H1 (cell line): ENCODE measurements at regions not wholly inside any gene's neighbourhood (a gene's known extent, or its start where the extent isn't known, plus 50 kb on each side); places are given as distances from the start of the nearest gene placed in this dataset.

ENCODE experiments used
- CTCF ChIA-PET: fragments of 300-600 bp; sonication (Branson Sonifier 250); formaldehyde crosslinking; loops from one replicate; lab custom pipeline; 2021; ENCODE audit not compliant: partially characterized antibody; lab: Charles Lee
- POLR2A ChIA-PET: fragments of 300-600 bp; sonication (Branson Sonifier 250); formaldehyde crosslinking; loops from one replicate; lab custom pipeline; 2021; ENCODE audit warnings: inconsistent platforms; ENCODE audit not compliant: partially characterized antibody; lab: Charles Lee
- DNase-seq, 2 experiments: peaks; one replicate each; pipeline versions ENCODE4 v3.0.0 to v3.0.0-alpha.2; 2010 to 2022; ENCODE audit warnings: low spot score in 2 of 2, low read depth in 1 of 2, mixed read lengths in 1 of 2
- FAIRE-seq: peaks from 2 replicates; lab custom pipeline; 2011; peaks lifted over from hg19 to GRCh38; lab: Jason Lieb, UNC
- H2AFZ ChIP-seq: 2 replicates; pipeline ENCODE4 v1.8.1; 2012; ENCODE audit warnings: low read length, inconsistent platforms
- H2AK5ac ChIP-seq: 2 replicates; pipeline ENCODE4 v1.6.1; 2013; ENCODE audit warnings: low read depth, low read length
- H2BK120ac ChIP-seq: replicated peaks from 2 replicates; pipeline ENCODE3; 2013; ENCODE audit warnings: low read depth, low read length, inconsistent platforms
- H2BK12ac ChIP-seq: 2 replicates; pipeline ENCODE4 v1.6.1; 2013; ENCODE audit warnings: low read depth, low read length
- H2BK15ac ChIP-seq: 2 replicates; pipeline ENCODE4 v1.6.1; 2013; ENCODE audit warnings: low read length
- H2BK20ac ChIP-seq: 2 replicates; pipeline ENCODE4 v1.6.1; 2013; ENCODE audit warnings: low read length
- H2BK5ac ChIP-seq: 2 replicates; pipeline ENCODE4 v1.6.1; 2013; ENCODE audit warnings: low read depth, low read length
- H3K14ac ChIP-seq: 2 replicates; pipeline ENCODE4 v1.6.1; 2013; ENCODE audit warnings: inconsistent platforms; ENCODE audit not compliant: insufficient read length
- H3K18ac ChIP-seq: 2 replicates; pipeline ENCODE4 v1.6.1; 2013; ENCODE audit warnings: low read length; ENCODE audit errors: extremely low read depth
- H3K23ac ChIP-seq: 2 replicates; pipeline ENCODE4 v1.6.1; 2013; ENCODE audit warnings: inconsistent platforms; ENCODE audit not compliant: insufficient read length
- H3K23me2 ChIP-seq: 2 replicates; pipeline ENCODE4 v1.6.1; 2013; ENCODE audit warnings: low read depth, low read length
- H3K27ac ChIP-seq: 2 replicates; pipeline ENCODE4 v1.6.1; 2011; ENCODE audit warnings: low read depth, low read length, inconsistent platforms
- H3K27me3 ChIP-seq, 4 experiments: replicated peaks in 1 of 4; 1 replicate in 1 of 4; 2 replicates in 3 of 4; pipeline versions ENCODE4 v1.6.1 to v1.8.1; 2011 to 2013; ENCODE audit warnings: low read length in 3 of 4, mild to moderate bottlenecking in 3 of 4, inconsistent platforms in 2 of 4, mixed read lengths in 2 of 4, moderate library complexity in 1 of 4; ENCODE audit not compliant: control insufficient read depth in 3 of 4, insufficient read depth in 3 of 4; ENCODE audit errors: extremely low read depth in 1 of 4
- H3K36me3 ChIP-seq, 4 experiments: 2 replicates each; pipeline versions ENCODE4 v1.6.1 to v1.8.1; 2011 to 2013; ENCODE audit warnings: mild to moderate bottlenecking in 4 of 4, low read length in 3 of 4, moderate library complexity in 2 of 4, control low read depth in 1 of 4, inconsistent platforms in 1 of 4; ENCODE audit not compliant: insufficient read depth in 4 of 4, control insufficient read depth in 2 of 4
- H3K4ac ChIP-seq: replicated peaks from 2 replicates; pipeline ENCODE3; 2013; ENCODE audit warnings: low read length, low read depth, mixed read lengths, inconsistent platforms; ENCODE audit not compliant: insufficient read length
- H3K4me1 ChIP-seq, 4 experiments: replicated peaks in 1 of 4; 1 replicate in 1 of 4; 2 replicates in 3 of 4; pipeline versions ENCODE4 v1.6.1 to v1.8.1; 2011 to 2013; ENCODE audit warnings: low read length in 3 of 4, inconsistent platforms in 2 of 4, mixed read lengths in 1 of 4; ENCODE audit not compliant: insufficient read depth in 4 of 4, control insufficient read depth in 3 of 4
- H3K4me2 ChIP-seq, 2 experiments: 2 replicates each; pipeline versions ENCODE4 v1.6.1 to v1.8.1; 2011 to 2013; ENCODE audit warnings: low read depth in 2 of 2, low read length in 2 of 2, control low read depth in 1 of 2, inconsistent platforms in 1 of 2, mild to moderate bottlenecking in 1 of 2; ENCODE audit not compliant: insufficient read depth in 1 of 2
- H3K4me3 ChIP-seq, 4 experiments: fragments of 200-600, 300-600 bp in 1 of 4; sonication (generic), shearing (Covaris generic), sonication (Bioruptor Twin) in 1 of 4; 2 replicates each; pipeline versions ENCODE4 v1.5.1 to v1.8.1; 2011 to 2016; ENCODE audit warnings: low read length in 4 of 4, low read depth in 3 of 4, control low read depth in 2 of 4, inconsistent platforms in 2 of 4, mild to moderate bottlenecking in 2 of 4, mixed read lengths in 1 of 4, moderate library complexity in 1 of 4; ENCODE audit not compliant: insufficient read depth in 2 of 4; ENCODE audit errors: extremely low read depth in 1 of 4
- H3K56ac ChIP-seq: replicated peaks from 2 replicates; pipeline ENCODE3; 2013; ENCODE audit warnings: low read depth, mild to moderate bottlenecking, mixed read lengths, low read length, inconsistent platforms; ENCODE audit not compliant: insufficient read length
- H3K79me1 ChIP-seq: 2 replicates; pipeline ENCODE4 v1.6.1; 2013; ENCODE audit warnings: low read depth, low read length, control low read depth
- H3K79me2 ChIP-seq, 2 experiments: 2 replicates each; pipeline versions ENCODE4 v1.6.1 to v1.8.1; 2012 to 2013; ENCODE audit warnings: low read length in 2 of 2, mild to moderate bottlenecking in 2 of 2, inconsistent platforms in 1 of 2; ENCODE audit not compliant: insufficient read depth in 2 of 2, control insufficient read depth in 1 of 2
- H3K9ac ChIP-seq, 4 experiments: replicated peaks in 1 of 4; 1 replicate in 1 of 4; 2 replicates in 3 of 4; pipeline versions ENCODE4 v1.6.1 to v1.8.1; 2011 to 2013; ENCODE audit warnings: low read depth in 3 of 4, low read length in 3 of 4, control low read depth in 2 of 4, mild to moderate bottlenecking in 2 of 4, moderate library complexity in 2 of 4, inconsistent platforms in 1 of 4; ENCODE audit errors: extremely low read depth in 1 of 4
- H3K9me3 ChIP-seq, 2 experiments: 2 replicates each; pipeline versions ENCODE4 v1.6.1 to v1.8.1; 2012 to 2013; ENCODE audit warnings: mild to moderate bottlenecking in 2 of 2, moderate library complexity in 2 of 2, control low read depth in 1 of 2, inconsistent platforms in 1 of 2, low read depth in 1 of 2, low read length in 1 of 2, mixed read lengths in 1 of 2; ENCODE audit not compliant: insufficient read depth in 2 of 2
- H4K20me1 ChIP-seq, 2 experiments: replicated peaks in 1 of 2; 2 replicates each; pipeline versions ENCODE3 to v1.8.1; 2011 to 2013; ENCODE audit warnings: inconsistent platforms in 2 of 2, low read length in 2 of 2, mild to moderate bottlenecking in 1 of 2; ENCODE audit not compliant: insufficient read depth in 2 of 2, control insufficient read depth in 1 of 2
- H4K5ac ChIP-seq: 2 replicates; pipeline ENCODE4 v1.6.1; 2013; ENCODE audit warnings: low read length, low read depth, mixed read lengths, inconsistent platforms; ENCODE audit not compliant: insufficient read length
- H4K8ac ChIP-seq: 2 replicates; pipeline ENCODE4 v1.8.0; 2013; ENCODE audit warnings: mild to moderate bottlenecking, moderate library complexity, low read length, inconsistent platforms; ENCODE audit not compliant: insufficient read depth; ENCODE audit errors: extremely low read depth
- H4K91ac ChIP-seq: replicated peaks from 2 replicates; pipeline ENCODE3; 2013; ENCODE audit warnings: low read length, mixed read lengths, inconsistent platforms; ENCODE audit not compliant: insufficient read length
- JUN ChIP-seq: IDR thresholded peaks from 2 replicates; pipeline ENCODE4 v1.6.1; 2011; ENCODE audit warnings: low read depth, mild to moderate bottlenecking, improper control_type of control experiment, low read length
- RFX5 ChIP-seq: IDR thresholded peaks from 2 replicates; pipeline ENCODE4 v1.6.1; 2011; ENCODE audit warnings: low read depth, low read length, improper control_type of control experiment, borderline replicate concordance
- WGBS, 2 experiments: shearing (Covaris generic) in 1 of 2; methylation state at CpG; one replicate each; pipeline versions ENCODE4 v1.1.6 to v1.1.7; 2013 to 2015; ENCODE audit warnings: low lambda C conversion rate in 2 of 2, mixed read lengths in 2 of 2, inconsistent platforms in 1 of 2, low coverage in 1 of 2, missing lambda C conversion rate in 1 of 2; ENCODE audit not compliant: insufficient replicate concordance in 2 of 2, insufficient coverage in 1 of 2, insufficient read length in 1 of 2; ENCODE audit errors: extremely low coverage in 1 of 2, missing lambda C conversion rate in 1 of 2; 5-methylcytosine and 5-hydroxymethylcytosine counted together

DNA sequence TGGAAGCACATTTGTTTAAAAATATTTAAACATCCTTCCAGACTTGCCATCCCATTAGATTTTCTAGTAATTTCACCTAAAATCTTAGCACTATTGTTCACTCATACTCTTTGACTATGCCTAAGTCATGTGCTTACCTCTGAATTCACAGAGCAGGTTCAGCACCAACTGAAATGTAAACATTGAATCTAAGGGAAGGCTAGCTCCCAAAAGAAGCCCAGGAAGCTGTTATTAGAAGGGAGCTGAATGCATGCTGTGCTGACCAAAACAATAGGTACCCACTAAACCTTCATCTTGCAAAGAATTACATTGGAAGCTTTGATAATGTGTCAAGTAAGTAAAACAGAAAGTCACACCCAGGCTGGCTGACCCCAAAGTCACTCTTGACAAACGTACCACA lies 571.3 kb downstream of the GABRG2 start:
- Histone ChIP-seq H2BK20ac (no peak overlapping the region), H3K18ac (no peak overlapping the region), H3K14ac (no peak overlapping the region), H3K23me2 (no peaks in the 10 kb centered on the region), H3K27ac (no peak overlapping the region), H4K8ac (no peak overlapping the region), H3K9ac (no peak overlapping the region), H2BK12ac (no peak overlapping the region), H3K4me2 (peak overlapping the region; percentile 15 to 28; a peak in 2 of 4 replicates), H2BK15ac (no peak overlapping the region), H3K9me3 (peaks cover 10 to 12% of the 10 kb centered on the region in 2 experiments), H3K79me2 (no peaks in the 10 kb centered on the region), H4K20me1 (no peaks in the 10 kb centered on the region), H2AFZ (0 out of 2 replicates have a peak overlapping the region, but pooled peaks have one; percentile 7), H2BK120ac (no peak overlapping the region), H4K91ac (no peak overlapping the region), H3K4ac (no peak overlapping the region), H3K56ac (no peak overlapping the region), H3K27me3 (no peaks in the 10 kb centered on the region), H3K79me1 (no peaks in the 10 kb centered on the region), H3K4me3 (no peak overlapping the region; a peak in 1 of 8 replicates), H3K4me1 (peaks cover 0 to 20% (median 5%) of the 10 kb centered on the region in 4 experiments; a peak in 3 of 7 replicates), H3K23ac (no peak overlapping the region), H4K5ac (no peak overlapping the region), H3K36me3 (no peaks in the 10 kb centered on the region), H2BK5ac (no peak overlapping the region), H2AK5ac (no peak overlapping the region)
- CTCF ChIA-PET = interaction anchor here (0.8 kb wide), 1 partner anchor 24 kb away, joined by 3 read pairs; no protein-coding TSS in a partner anchor
- no peak for TF ChIP-seq RFX5
- no peak for TF ChIP-seq JUN
- POLR2A ChIA-PET = no interaction called here
- peak; percentile 32 for FAIRE-seq
- no peak for DNase-seq
- 52% methylated on average over 1 of the region's 1 CpG; no CpG with 5 or more reads in 1 of the 2 experiments for WGBS, 2 experiments
